WTC11 (cell line): ENCODE measurements at regions not wholly inside any gene's neighbourhood (a gene's known extent, or its start where the extent isn't known, plus 50 kb on each side); places are given as distances from the start of the nearest gene placed in this dataset.

Experiments
- ATAC-seq: fragments of 200-7000 bp; cut with Tn5 transposase; 2 replicates; pipeline ENCODE4 v1.10.0; 2021; ENCODE audit warnings: mild to moderate bottlenecking, moderate library complexity
- CTCF ChIA-PET: fragments of 300-600 bp; sonication (Branson Sonifier 250); formaldehyde crosslinking; loops from one replicate; lab custom pipeline; 2021; ENCODE audit warnings: antibody characterized with exemption; lab: Charles Lee
- POLR2A ChIA-PET: fragments of 350-600 bp; sonication (Branson Sonifier 250); formaldehyde crosslinking; loops from one replicate; lab custom pipeline; 2021; ENCODE audit warnings: antibody characterized with exemption; lab: Charles Lee
- DNase-seq: peaks from one replicate; pipeline ENCODE4 v3.0.0; 2021; ENCODE audit warnings: low spot score
- H3K27ac Mint-ChIP-seq: 2 replicates; pipeline ENCODE4 v1.8.0; 2021; ENCODE audit warnings: mixed read lengths
- H3K27me3 Mint-ChIP-seq: 2 replicates; pipeline ENCODE4 v1.8.0; 2021; ENCODE audit warnings: low read depth, mild to moderate bottlenecking, moderate library complexity, mixed read lengths
- H3K36me3 Mint-ChIP-seq: 2 replicates; pipeline ENCODE4 v1.8.0; 2021; ENCODE audit warnings: mixed read lengths
- H3K4me1 Mint-ChIP-seq: 2 replicates; pipeline ENCODE4 v1.8.0; 2022; ENCODE audit warnings: mixed read lengths
- H3K4me3 Mint-ChIP-seq: 2 replicates; pipeline ENCODE4 v1.8.0; 2021; ENCODE audit warnings: mild to moderate bottlenecking, moderate library complexity, mixed read lengths
- H3K9me3 Mint-ChIP-seq: 2 replicates; pipeline ENCODE4 v1.8.0; 2021; ENCODE audit warnings: mixed read lengths
- AR ChIP-seq: fragments of 250-450 bp; sonication (Bioruptor Pico); IDR thresholded peaks from 2 replicates; pipeline ENCODE4 v1.9.0; 2021; ENCODE audit warnings: mild to moderate bottlenecking
- ATF2 ChIP-seq: sonication (generic); formaldehyde crosslinking; IDR thresholded peaks from 2 replicates; pipeline ENCODE4 v1.8.1; 2022; ENCODE audit warnings: low read depth, missing genetic modification reagents, borderline replicate concordance
- NFYB ChIP-seq: sonication (generic); formaldehyde crosslinking; conservative IDR thresholded peaks from 2 replicates; pipeline ENCODE4 v1.8.0; 2022; ENCODE audit warnings: low read depth, missing genetic modification reagents
- ZBTB21 ChIP-seq: sonication (generic); formaldehyde crosslinking; IDR thresholded peaks from 2 replicates; pipeline ENCODE4 v1.8.1; 2023; ENCODE audit warnings: mild to moderate bottlenecking, missing genetic modification reagents, borderline replicate concordance
- ZNF219 ChIP-seq: sonication (generic); formaldehyde crosslinking; IDR thresholded peaks from 2 replicates; pipeline ENCODE4 v1.8.0; 2023; ENCODE audit warnings: missing genetic modification reagents, mild to moderate bottlenecking, borderline replicate concordance
- ZNF232 ChIP-seq: sonication (generic); formaldehyde crosslinking; IDR thresholded peaks from 2 replicates; pipeline ENCODE4 v1.8.0; 2022; ENCODE audit warnings: mild to moderate bottlenecking, missing genetic modification reagents
- ZNF532 ChIP-seq: fragments of 250-450 bp; sonication (Bioruptor Pico); IDR thresholded peaks from 2 replicates; pipeline ENCODE4 v1.9.0; 2021; ENCODE audit warnings: mild to moderate bottlenecking, borderline replicate concordance

GRCh38 chr2:71937396-71937795, 210.3 kb downstream of the CYP26B1 start:
- CTCF ChIA-PET: interaction anchor here (1.1 to 2.8 kb wide), 4 partner anchors 13 to 213 kb away, joined by 3 to 15 read pairs (median 4); no protein-coding TSS in a partner anchor

More at GRCh38 chr2:71937396-71937795, 210.3 kb downstream of the CYP26B1 start:
- Mint-ChIP-seq H3K4me1 (no peaks in the 10 kb centered on the region), H3K27ac (no peak overlapping the region), H3K9me3 (no peaks in the 10 kb centered on the region), H3K4me3 (no peak overlapping the region), H3K27me3 (no peaks in the 10 kb centered on the region), H3K36me3 (no peaks in the 10 kb centered on the region)
- DNase-seq (no peak), ATAC-seq (no peak)
- POLR2A ChIA-PET: no interaction called here
- TF ChIP-seq ZNF232 (CRISPR knock-in tag) (no peak), ZNF219 (no peak), ZNF532 (no peak), ATF2 (CRISPR knock-in tag) (no peak), NFYB (CRISPR knock-in tag) (no peak), ZBTB21 (CRISPR knock-in tag) (no peak), AR (CRISPR knock-in tag) (no peak)
- TF ChIP-seq, all 79 proteins: peak for 0
